SH-SY5Y (cell line): ENCODE measurements at regions not wholly inside any gene's neighbourhood (a gene's known extent, or its start where the extent isn't known, plus 50 kb on each side); places are given as distances from the start of the nearest gene placed in this dataset.

ENCODE experiments used
- GATA2 ChIP-seq: IDR thresholded peaks from 2 replicates; pipeline ENCODE4 v1.6.1; 2011; ENCODE audit warnings: mild to moderate bottlenecking, low read depth, low read length
- GATA3 ChIP-seq: IDR thresholded peaks from 2 replicates; pipeline ENCODE4 v1.6.1; 2011; ENCODE audit warnings: low read depth, mild to moderate bottlenecking, low read length, moderate library complexity

- TF ChIP-seq GATA3: no peak
- TF ChIP-seq GATA2: no peak
Measured at GRCh38 chr20:24871480-24872213, 77.4 kb upstream of the CST7 start.
